Testis (tissue), 2 donors: ENCODE measurements at regions not wholly inside any gene's neighbourhood (a gene's known extent, or its start where the extent isn't known, plus 50 kb on each side); places are given as distances from the start of the nearest gene placed in this dataset.

Experiments
- CTCF ChIP-seq, 3 experiments: fragments of 450-650 bp in 2 of 3; fragments of 200-600 bp in 1 of 3; sonication (generic) in 1 of 3; IDR thresholded peaks; one replicate each; pipeline ENCODE4 v1.5.1; 2016 to 2019; ENCODE audit warnings: antibody characterized with exemption in 3 of 3, mild to moderate bottlenecking in 2 of 3, moderate library complexity in 1 of 3
- POLR2A ChIP-seq: fragments of 450-650 bp; IDR thresholded peaks from one replicate; pipeline ENCODE4 v1.6.1; 2017; ENCODE audit warnings: antibody characterized with exemption, mild to moderate bottlenecking, moderate library complexity

- TF ChIP-seq CTCF (IDR thresholded peaks at IDR 0.05): no peak
- no peak for TF ChIP-seq POLR2A
Measured at GRCh38 chr9:117839862-117840261, 135.7 kb downstream of the TLR4 start.
